GM23338 (cell line): ENCODE measurements at regions not wholly inside any gene's neighbourhood (a gene's known extent, or its start where the extent isn't known, plus 50 kb on each side); places are given as distances from the start of the nearest gene placed in this dataset.

ENCODE experiments used
- ATAC-seq: fragments of 200-7000 bp; cut with Tn5 transposase; 3 replicates; pipeline ENCODE4 v1.9.1; 2020
- DNase-seq: peaks from one replicate; pipeline ENCODE4 v3.0.0-alpha.2; 2015; ENCODE audit warnings: low spot score
- H2AFZ ChIP-seq: fragments of 200-600 bp; sonication (generic); 2 replicates; pipeline ENCODE4 v1.8.0; 2016; ENCODE audit warnings: antibody characterized with exemption, mild to moderate bottlenecking, moderate library complexity
- H3F3A ChIP-seq: fragments of 200-600 bp; sonication (generic); replicated peaks from 2 replicates; pipeline ENCODE4 v1.8.0; 2017; ENCODE audit warnings: antibody characterized with exemption, mixed run types, low read depth
- H3K27ac ChIP-seq: fragments of 200-600 bp; sonication (generic); 2 replicates; pipeline ENCODE4 v1.6.1; 2016; ENCODE audit warnings: low read depth
- H3K27me3 ChIP-seq: fragments of 200-600 bp; sonication (generic); 2 replicates; pipeline ENCODE4 v1.8.0; 2016; ENCODE audit warnings: mild to moderate bottlenecking, mixed run types, moderate library complexity; ENCODE audit not compliant: insufficient read depth
- H3K36me3 ChIP-seq: fragments of 200-600 bp; sonication (generic); 2 replicates; pipeline ENCODE4 v1.8.0; 2016; ENCODE audit warnings: mild to moderate bottlenecking; ENCODE audit not compliant: insufficient read depth
- H3K4me1 ChIP-seq: fragments of 200-600 bp; sonication (generic); 2 replicates; pipeline ENCODE4 v1.8.0; 2016; ENCODE audit warnings: mild to moderate bottlenecking, moderate library complexity; ENCODE audit not compliant: insufficient read depth
- H3K4me2 ChIP-seq: fragments of 200-600 bp; sonication (generic); 2 replicates; pipeline ENCODE4 v1.7.1; 2017; ENCODE audit warnings: mixed run types
- H3K4me3 ChIP-seq: fragments of 200-600 bp; sonication (generic); 2 replicates; pipeline ENCODE4 v1.6.1; 2016; ENCODE audit warnings: mixed run types
- H3K79me2 ChIP-seq: fragments of 200-600 bp; sonication (generic); replicated peaks from 2 replicates; pipeline ENCODE4 v1.8.0; 2017; ENCODE audit warnings: mild to moderate bottlenecking; ENCODE audit not compliant: insufficient read depth
- H3K9me2 ChIP-seq: fragments of 200-600 bp; sonication (generic); 2 replicates; pipeline ENCODE4 v1.8.0; 2017; ENCODE audit not compliant: insufficient read depth
- H4K20me1 ChIP-seq: fragments of 200-600 bp; sonication (generic); replicated peaks from 2 replicates; pipeline ENCODE4 v1.8.0; 2017; ENCODE audit warnings: mild to moderate bottlenecking; ENCODE audit not compliant: insufficient read depth
- H3K27ac Mint-ChIP-seq: 2 replicates; pipeline ENCODE4 v1.8.0; 2020; ENCODE audit warnings: inconsistent platforms, mild to moderate bottlenecking, moderate library complexity, mixed read lengths
- H3K27me3 Mint-ChIP-seq: 3 replicates; pipeline ENCODE4 v1.8.0; 2022; ENCODE audit warnings: low read depth, mild to moderate bottlenecking, moderate library complexity, mixed read lengths, inconsistent platforms; ENCODE audit not compliant: insufficient read depth, poor library complexity
- H3K36me3 Mint-ChIP-seq: 3 replicates; pipeline ENCODE4 v1.8.0; 2021; ENCODE audit warnings: low read depth, mild to moderate bottlenecking, inconsistent platforms, moderate library complexity, mixed read lengths
- H3K4me1 Mint-ChIP-seq: 3 replicates; pipeline ENCODE4 v1.8.0; 2020; ENCODE audit warnings: mild to moderate bottlenecking, inconsistent platforms, mixed read lengths
- H3K4me3 Mint-ChIP-seq: 3 replicates; pipeline ENCODE4 v1.8.0; 2021; ENCODE audit warnings: moderate library complexity, mild to moderate bottlenecking, inconsistent platforms, mixed read lengths
- H3K9me3 Mint-ChIP-seq: 3 replicates; pipeline ENCODE4 v1.8.0; 2020; ENCODE audit warnings: moderate library complexity, mild to moderate bottlenecking, inconsistent platforms, mixed read lengths
- CREB1 ChIP-seq: fragments of 250-450 bp; sonication (Bioruptor Pico); IDR thresholded peaks from 2 replicates; pipeline ENCODE4 v1.5.0; 2020; ENCODE audit warnings: low read depth, mild to moderate bottlenecking, moderate library complexity
- EZH2 ChIP-seq: fragments of 200-600 bp; sonication (generic); IDR thresholded peaks from one replicate; pipeline ENCODE4 v1.8.0; 2017; ENCODE audit warnings: antibody characterized with exemption, mild to moderate bottlenecking, low read depth; ENCODE audit not compliant: unreplicated experiment
- EZH2phosphoT487 ChIP-seq: fragments of 200-600 bp; sonication (generic); IDR thresholded peaks from one replicate; pipeline ENCODE4 v1.8.1; 2018; ENCODE audit warnings: antibody characterized with exemption; ENCODE audit not compliant: unreplicated experiment
- JUNB ChIP-seq: IDR thresholded peaks from one replicate; pipeline ENCODE4 v1.6.1; 2016; ENCODE audit warnings: antibody characterized with exemption; ENCODE audit not compliant: unreplicated experiment
- POLR2AphosphoS5 ChIP-seq: IDR thresholded peaks from 2 replicates; pipeline ENCODE4 v1.6.1; 2016; ENCODE audit warnings: antibody characterized with exemption, low read depth
- REST ChIP-seq: IDR thresholded peaks from one replicate; pipeline ENCODE4 v1.6.1; 2018; ENCODE audit warnings: antibody characterized with exemption; ENCODE audit not compliant: unreplicated experiment
- STAT1 ChIP-seq: IDR thresholded peaks from one replicate; pipeline ENCODE4 v1.6.1; 2016; ENCODE audit warnings: antibody characterized with exemption; ENCODE audit not compliant: unreplicated experiment
- ZNF114 ChIP-seq: fragments of 250-450 bp; sonication (Bioruptor Pico); IDR thresholded peaks from 2 replicates; pipeline ENCODE4 v1.5.0; 2020; ENCODE audit warnings: mild to moderate bottlenecking, moderate library complexity
- ZNF331 ChIP-seq: fragments of 250-450 bp; sonication (Bioruptor Pico); IDR thresholded peaks from 2 replicates; pipeline ENCODE4 v1.5.0; 2020; ENCODE audit warnings: low read depth, mild to moderate bottlenecking, moderate library complexity
- ZNF462 ChIP-seq: fragments of 250-450 bp; sonication (Bioruptor Pico); IDR thresholded peaks from 2 replicates; pipeline ENCODE4 v1.5.0; 2020; ENCODE audit warnings: mild to moderate bottlenecking, moderate library complexity
- TF ChIP-seq, protein P1 (sequence below), 2 experiments: fragments of 200-600 bp in 1 of 2; sonication (generic) in 1 of 2; conservative IDR thresholded peaks; 2 replicates each; pipeline versions ENCODE4 v1.5.1 to v1.6.1; 2016 to 2017; ENCODE audit warnings: antibody characterized with exemption in 2 of 2, low read depth in 2 of 2, mild to moderate bottlenecking in 2 of 2, moderate library complexity in 1 of 2

- TF ChIP-seq, protein P1, sequence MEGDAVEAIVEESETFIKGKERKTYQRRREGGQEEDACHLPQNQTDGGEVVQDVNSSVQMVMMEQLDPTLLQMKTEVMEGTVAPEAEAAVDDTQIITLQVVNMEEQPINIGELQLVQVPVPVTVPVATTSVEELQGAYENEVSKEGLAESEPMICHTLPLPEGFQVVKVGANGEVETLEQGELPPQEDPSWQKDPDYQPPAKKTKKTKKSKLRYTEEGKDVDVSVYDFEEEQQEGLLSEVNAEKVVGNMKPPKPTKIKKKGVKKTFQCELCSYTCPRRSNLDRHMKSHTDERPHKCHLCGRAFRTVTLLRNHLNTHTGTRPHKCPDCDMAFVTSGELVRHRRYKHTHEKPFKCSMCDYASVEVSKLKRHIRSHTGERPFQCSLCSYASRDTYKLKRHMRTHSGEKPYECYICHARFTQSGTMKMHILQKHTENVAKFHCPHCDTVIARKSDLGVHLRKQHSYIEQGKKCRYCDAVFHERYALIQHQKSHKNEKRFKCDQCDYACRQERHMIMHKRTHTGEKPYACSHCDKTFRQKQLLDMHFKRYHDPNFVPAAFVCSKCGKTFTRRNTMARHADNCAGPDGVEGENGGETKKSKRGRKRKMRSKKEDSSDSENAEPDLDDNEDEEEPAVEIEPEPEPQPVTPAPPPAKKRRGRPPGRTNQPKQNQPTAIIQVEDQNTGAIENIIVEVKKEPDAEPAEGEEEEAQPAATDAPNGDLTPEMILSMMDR (conservative IDR thresholded peaks at IDR 0.05; ENCODE audit: low read depth in 2 of 2) = no peak
- no peak for TF ChIP-seq ZNF114
Measured at GRCh38 chr3:40921251-40921650, 278.1 kb upstream of the CTNNB1 start (continued).

DNA sequence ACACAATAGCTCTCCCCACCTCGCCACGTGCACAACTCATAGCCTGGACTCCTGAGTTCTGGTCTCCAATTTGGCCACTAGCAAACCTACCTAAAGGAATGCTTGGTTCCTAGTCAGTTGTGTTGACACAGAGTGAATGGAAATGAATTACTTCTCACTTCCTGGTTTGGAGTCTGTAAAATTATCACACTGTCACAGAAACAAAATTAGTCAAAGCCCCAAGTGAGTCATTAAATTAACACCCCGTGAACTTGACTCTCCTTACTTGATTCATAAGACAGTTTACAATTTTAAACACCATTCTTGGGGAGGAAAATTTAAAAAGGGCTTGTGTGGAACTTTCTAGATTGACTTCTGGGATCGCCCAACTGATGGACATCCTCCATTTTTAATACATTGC, 276.2 kb upstream of the CTNNB1 start:
- H3K4me3 Mint-ChIP-seq = no peak overlapping the region
- H3K36me3 Mint-ChIP-seq = peaks cover 7% of the 10 kb centered on the region; the same call in 2 of the 3 replicates
- Histone ChIP-seq H4K20me1 (no peaks in the 10 kb centered on the region), H3F3A (no peaks in the 10 kb centered on the region), H3K79me2 (no peaks in the 10 kb centered on the region), H3K4me2 (no peak overlapping the region), H3K9me2 (peaks cover 2% of the 10 kb centered on the region; the same call in 1 of the 2 replicates), H3K36me3 (no peaks in the 10 kb centered on the region), H3K27ac (no peak overlapping the region), H2AFZ (no peak overlapping the region), H3K4me3 (no peak overlapping the region), H3K27me3 (no peaks in the 10 kb centered on the region), H3K4me1 (peaks cover 43% of the 10 kb centered on the region)
- H3K27me3 Mint-ChIP-seq = peaks cover 2% of the 10 kb centered on the region
- H3K9me3 Mint-ChIP-seq = peaks cover 3% of the 10 kb centered on the region
- ATAC-seq (no peak), DNase-seq (no peak)
- H3K4me1 Mint-ChIP-seq = peaks cover 50% of the 10 kb centered on the region
- no peak overlapping the region for H3K27ac Mint-ChIP-seq
- TF ChIP-seq STAT1 (no peak), CREB1 (CRISPR knock-in tag) (no peak), ZNF331 (no peak), EZH2phosphoT487 (no peak), REST (no peak), ZNF114 (no peak), JUNB (no peak), EZH2 (no peak), ZNF462 (no peak), POLR2AphosphoS5 (no peak)
- TF ChIP-seq, protein P1 (conservative IDR thresholded peaks at IDR 0.05; ENCODE audit: low read depth in 2 of 2) = no peak
